HG03280 (cell line): ENCODE measurements at regions not wholly inside any gene's neighbourhood (a gene's known extent, or its start where the extent isn't known, plus 50 kb on each side); places are given as distances from the start of the nearest gene placed in this dataset.
"Not testable (repeated sequence)": the region's sequence is repeated elsewhere in the genome, so short reads cannot be mapped to it uniquely, and the experiment has no call there.

Experiments
- ATAC-seq: cut with Tn5 transposase; IDR thresholded peaks from one replicate; pipeline ENCODE4 v1.9.1; 2021; ENCODE audit warnings: mild to moderate bottlenecking, moderate library complexity; ENCODE audit not compliant: unreplicated experiment

DNA sequence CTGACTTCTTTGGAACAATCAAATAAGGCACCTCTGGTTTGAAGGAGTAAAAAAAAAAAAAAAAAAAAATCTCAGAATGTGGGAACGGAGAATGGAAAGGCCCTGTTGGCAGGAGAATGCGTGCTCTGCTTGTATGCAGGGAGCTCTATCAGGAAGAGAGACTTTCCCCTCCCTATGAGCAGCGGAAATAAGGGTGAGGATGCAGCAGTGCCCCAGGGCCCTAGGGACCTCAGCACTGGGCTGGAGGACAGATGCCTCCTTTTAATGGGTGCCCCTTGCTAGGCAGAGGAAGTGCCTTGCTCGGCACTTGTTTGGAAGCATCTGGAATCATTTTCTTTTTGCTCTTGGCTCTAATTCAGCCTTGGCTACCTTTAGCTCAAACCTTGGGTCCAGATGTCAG lies 283.4 kb upstream of the NBPF12 start:
- ATAC-seq: not testable (repeated sequence)

DNA sequence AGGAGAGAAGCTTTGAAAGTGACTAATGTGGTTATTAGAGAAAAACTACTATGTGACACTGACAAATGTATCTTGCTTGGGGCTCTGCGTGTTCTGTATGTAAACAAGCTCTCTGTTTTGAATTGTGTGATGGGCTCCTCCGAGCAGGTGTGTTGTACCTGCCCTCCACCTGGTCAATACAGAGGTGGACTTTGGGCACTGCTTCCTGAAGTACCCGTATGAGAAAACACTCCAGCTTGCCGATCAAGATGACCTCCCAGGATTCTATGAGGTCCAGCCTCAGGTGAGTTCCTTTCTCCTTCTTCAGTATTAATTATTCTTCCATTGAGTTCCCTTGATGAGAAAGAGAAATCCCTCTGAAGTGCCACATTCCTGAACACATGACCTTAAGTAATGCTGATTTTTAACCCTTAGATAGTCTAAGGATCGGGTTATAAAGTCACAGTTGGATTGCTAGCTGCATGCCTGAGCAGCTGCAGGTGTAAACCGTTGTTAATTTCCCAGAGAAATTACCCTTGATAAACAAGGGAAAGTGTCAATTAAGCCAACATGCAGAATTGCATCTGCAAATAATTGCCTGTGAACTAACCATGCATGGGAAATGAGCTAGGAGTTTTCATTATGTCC lies 292.0 kb upstream of the NBPF12 start:
- not testable (repeated sequence) for ATAC-seq

- ATAC-seq: not testable (repeated sequence)
These were observed 296.6 kb upstream of the NBPF12 start for GRCh38 chr1:146641534-146641933.

DNA sequence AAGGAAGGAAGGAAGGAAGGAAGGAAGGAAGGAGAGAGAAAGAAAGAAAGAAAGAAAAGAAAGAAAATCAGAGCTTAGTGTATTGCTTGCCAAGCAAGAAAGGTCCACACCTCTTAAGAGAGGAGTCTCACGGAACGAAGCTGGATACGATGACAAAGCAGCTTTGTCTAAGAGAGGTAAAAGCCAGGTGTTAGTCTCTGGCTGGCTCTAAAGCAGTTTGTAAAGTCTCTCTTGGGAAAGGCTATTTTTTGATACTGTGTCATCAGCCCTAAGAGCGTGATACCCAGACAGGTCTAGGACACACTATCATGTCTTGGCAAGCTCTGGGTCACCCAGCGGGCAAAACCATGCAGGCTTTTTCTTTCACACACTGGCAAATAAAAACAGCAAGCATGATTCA lies 297.5 kb upstream of the NBPF12 start:
- ATAC-seq: not testable (repeated sequence)

GRCh38 chr1:146630302-146630701 lies 307.8 kb upstream of the NBPF12 start:
- not testable (repeated sequence) for ATAC-seq

DNA sequence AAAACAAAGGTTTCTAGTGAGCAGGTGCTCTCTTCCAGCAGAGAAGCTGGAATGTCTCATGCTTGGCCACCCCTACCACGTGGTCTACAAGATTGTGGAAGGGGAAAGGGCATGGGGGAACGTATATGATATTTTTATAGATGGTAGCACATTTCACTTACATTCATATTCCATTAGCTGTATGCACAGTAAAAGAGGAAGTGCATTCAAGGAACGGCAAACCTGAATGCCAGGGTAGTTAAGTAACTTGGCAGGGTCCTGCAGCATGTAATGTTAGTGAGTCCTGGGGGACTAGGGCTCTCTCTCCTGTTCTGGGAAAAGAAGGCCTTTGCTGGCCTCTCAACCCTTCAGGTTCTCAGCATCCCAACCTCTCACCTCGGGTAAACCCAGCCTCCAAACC lies 319.5 kb upstream of the NBPF12 start:
- ATAC-seq: not testable (repeated sequence)

DNA sequence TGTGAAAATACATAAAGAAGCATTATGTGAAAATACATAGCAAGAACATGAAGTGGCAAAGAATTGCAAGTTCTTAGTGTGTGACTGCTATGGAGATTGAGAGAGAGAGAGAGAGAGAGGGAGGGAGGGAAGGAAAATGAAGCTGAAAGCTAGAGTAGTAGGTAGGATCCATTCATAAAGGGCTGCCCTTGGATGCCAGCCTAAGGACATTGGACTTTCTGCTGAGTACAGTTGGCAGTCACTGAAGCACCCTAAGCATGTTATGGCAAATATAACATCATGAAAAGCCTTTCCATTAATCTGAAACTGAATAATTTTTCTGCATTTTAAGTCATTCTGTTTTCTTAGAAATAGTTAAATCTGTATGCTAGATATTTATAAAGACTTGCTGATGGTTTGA lies 333.4 kb upstream of the NBPF12 start:
- ATAC-seq: not testable (repeated sequence)

DNA sequence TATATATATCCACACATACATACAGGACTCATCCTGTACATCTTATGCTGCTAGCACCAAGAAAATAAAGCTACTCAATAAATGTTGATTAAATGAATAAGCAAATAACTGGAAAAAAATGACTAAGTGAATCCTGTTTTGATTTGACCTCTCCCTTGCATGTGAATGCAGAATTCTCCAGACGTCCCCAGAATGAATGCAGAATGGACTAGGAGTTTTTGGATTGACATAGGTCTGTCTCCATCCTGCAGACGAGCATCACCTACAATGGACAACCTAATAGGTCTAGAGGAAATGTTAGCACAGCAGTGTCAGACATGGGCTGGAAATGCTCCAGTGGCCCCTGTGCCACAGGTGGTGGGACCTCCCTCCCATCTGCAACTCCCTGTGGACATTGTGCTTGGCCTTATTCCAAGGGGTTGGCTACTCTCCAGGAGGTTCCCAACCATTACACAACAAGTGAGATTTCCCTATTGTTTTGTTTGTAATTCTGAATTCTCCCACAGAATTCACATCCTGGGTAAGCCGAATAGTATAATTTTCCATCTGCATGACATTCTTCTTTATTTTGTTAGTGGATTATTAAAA lies 337.3 kb upstream of the NBPF12 start:
- ATAC-seq: not testable (repeated sequence)

GRCh38 chr1:146599906-146600305 lies 338.2 kb upstream of the NBPF12 start:
- ATAC-seq: not testable (repeated sequence)

- ATAC-seq: not testable (repeated sequence)
These were observed 352.4 kb upstream of the NOTCH2NLA start for GRCh38 chr1:146581229-146581628.

DNA sequence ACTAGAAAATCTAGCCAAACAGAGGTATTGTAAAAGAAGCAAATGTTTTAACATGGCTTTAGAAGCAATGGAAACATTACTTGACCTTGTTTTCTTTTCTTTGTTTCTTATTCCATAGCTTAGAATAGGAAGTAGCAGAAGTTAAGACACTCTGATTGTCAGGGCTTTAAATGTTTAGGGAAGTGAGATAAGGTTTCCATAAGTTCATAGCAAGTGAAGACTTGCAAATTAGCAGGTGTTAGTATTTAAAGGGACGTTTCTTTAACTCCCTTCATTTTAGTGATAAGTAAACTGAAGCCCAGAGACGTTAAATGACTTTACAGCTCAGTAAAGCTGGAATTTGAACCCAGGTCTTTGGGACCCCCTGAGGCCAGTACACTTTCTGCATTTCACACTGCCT lies 338.7 kb upstream of the NOTCH2NLA start:
- not testable (repeated sequence) for ATAC-seq

- ATAC-seq: not testable (repeated sequence)
These were observed 329.2 kb upstream of the NOTCH2NLA start for GRCh38 chr1:146558032-146558431.

- not testable (repeated sequence) for ATAC-seq
These were observed 327.6 kb upstream of the NOTCH2NLA start for GRCh38 chr1:146556405-146556804.

GRCh38 chr1:146552414-146552813 lies 323.6 kb upstream of the NOTCH2NLA start:
- not testable (repeated sequence) for ATAC-seq

DNA sequence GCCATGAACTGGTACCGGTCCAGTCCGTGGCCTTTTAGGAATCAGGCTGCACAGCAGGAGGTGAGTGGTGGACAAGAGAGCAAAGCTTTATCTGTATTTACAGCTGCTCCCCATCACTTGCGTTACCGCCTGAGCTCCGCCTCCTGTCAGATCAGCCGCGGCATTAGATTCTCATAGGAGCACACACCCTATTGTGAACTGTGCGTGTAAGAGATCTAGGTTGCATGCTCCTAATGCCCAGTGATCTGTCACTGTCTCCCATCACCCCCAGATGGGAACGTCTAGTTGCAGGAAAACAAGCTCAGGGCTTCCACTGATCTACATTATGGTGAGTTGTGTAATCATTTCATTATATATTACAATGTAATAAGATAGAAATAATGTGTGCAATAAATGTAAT lies 319.9 kb upstream of the NOTCH2NLA start:
- not testable (repeated sequence) for ATAC-seq

DNA sequence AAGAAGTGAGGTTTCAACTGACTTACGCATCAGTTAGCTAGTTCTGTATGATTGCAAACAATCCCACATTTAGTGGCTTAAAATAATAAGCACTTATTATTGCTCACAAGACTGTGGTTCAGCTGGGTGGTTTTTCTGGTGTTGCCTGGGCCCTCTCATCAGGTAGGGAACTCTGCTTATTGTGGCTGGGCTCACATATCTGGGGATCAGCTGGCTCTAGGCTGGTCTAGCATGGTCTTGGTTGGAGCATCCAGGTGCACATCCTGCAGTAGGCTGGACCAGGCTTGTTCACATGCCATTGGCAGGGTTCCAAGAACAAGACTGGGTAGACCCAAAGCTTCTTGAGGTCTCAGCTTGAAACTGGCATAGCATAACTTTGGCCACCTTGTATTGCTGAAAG lies 317.4 kb upstream of the NOTCH2NLA start:
- ATAC-seq: not testable (repeated sequence)

DNA sequence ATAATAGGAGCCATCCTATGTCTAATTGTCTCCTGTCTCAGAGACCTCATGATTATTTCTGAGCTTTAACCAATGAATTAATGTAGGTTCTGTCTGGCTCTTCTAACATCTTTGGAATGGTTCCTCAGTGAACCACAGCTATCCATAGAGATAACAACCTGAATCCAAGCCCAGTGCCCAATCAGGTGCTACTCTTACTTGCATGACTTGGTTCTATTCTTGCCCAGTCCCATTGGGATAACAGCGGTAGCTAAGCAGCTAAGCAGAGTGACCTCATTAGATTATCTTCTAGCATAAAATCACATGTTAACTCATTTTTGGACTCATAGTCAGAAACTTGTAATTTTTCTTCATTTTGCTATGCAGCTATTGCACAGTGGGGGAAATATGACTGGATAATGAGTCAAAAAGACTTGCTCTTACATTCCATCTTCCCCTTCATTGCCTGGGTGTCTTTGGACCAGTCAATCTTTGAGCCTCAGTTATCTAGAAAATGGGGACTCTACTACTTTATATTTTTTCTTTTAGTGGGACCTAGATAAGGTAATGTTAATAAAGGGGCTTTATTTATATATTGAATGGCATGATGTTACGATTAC lies 309.1 kb upstream of the NOTCH2NLA start:
- not testable (repeated sequence) for ATAC-seq

DNA sequence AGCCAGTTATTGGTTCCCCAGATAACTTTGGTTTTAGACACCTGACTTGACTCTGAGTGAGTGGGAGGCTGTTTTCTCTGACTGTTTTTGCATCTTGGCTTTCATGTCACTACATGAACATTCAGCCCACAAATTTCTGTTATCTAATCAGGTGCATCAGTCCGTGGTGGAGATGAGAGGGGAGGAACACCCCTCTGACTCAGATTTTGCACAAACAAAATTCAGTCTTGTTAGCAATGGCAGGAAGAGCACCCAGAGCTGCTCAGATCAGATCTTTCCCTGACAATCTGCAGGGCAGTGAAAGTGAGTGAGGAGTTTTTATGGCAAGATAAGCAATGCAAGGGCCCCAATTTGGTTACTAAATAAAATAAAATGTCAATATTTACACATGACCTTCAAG lies 307.2 kb upstream of the NOTCH2NLA start:
- not testable (repeated sequence) for ATAC-seq

GRCh38 chr1:146535575-146535974 lies 306.8 kb upstream of the NOTCH2NLA start:
- not testable (repeated sequence) for ATAC-seq

GRCh38 chr1:146530958-146531357 lies 302.1 kb upstream of the NOTCH2NLA start:
- ATAC-seq: not testable (repeated sequence)

DNA sequence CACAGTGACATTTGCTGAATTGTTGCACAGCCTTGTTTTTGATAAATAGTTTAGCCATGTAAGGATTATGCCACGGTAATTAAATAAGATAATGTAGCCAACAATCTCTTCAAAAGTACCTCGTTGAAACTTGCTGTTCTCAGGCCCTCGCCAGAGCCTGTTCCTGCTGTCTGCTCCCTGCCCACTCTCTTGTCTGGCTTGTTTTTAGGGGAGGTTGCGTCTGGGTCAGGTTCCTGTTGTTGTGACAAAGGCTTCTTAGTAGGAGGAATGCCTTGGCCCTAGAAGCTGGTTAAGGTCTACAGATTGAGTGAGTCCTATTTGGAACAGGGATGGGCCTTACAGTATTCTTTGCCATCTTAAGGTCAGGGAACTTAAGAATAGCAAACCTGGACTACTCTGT lies 294.0 kb upstream of the NOTCH2NLA start:
- ATAC-seq: not testable (repeated sequence)

GRCh38 chr1:146522345-146522744 lies 293.5 kb upstream of the NOTCH2NLA start:
- ATAC-seq: not testable (repeated sequence)
